Activated CD4-positive, alpha-beta T cell treated with anti-CD3 and anti-CD28 coated beads for 36 hours (primary cell): ENCODE measurements at regions not wholly inside any gene's neighbourhood (a gene's known extent, or its start where the extent isn't known, plus 50 kb on each side); places are given as distances from the start of the nearest gene placed in this dataset.

Experiments
- ATAC-seq: fragments of 200-7000 bp; cut with Tn5 transposase; one replicate; pipeline ENCODE4 v1.10.0; 2021; ENCODE audit warnings: mild to moderate bottlenecking, moderate library complexity
- CTCF ChIA-PET: fragments of 350-600 bp; sonication (Branson Sonifier 250); formaldehyde crosslinking; loops from one replicate; lab custom pipeline; 2021; ENCODE audit warnings: antibody characterized with exemption; lab: Charles Lee
- POLR2A ChIA-PET: fragments of 350-600 bp; sonication (Branson Sonifier 250); formaldehyde crosslinking; loops from one replicate; lab custom pipeline; 2021; ENCODE audit warnings: antibody characterized with exemption, inconsistent platforms; lab: Charles Lee
- DNase-seq: peaks from one replicate; pipeline ENCODE4 v3.0.0-alpha.2; 2020
- H3K27ac Mint-ChIP-seq: one replicate; pipeline ENCODE4 v1.8.0; 2021; ENCODE audit warnings: mixed read lengths
- H3K27me3 Mint-ChIP-seq: one replicate; pipeline ENCODE4 v1.8.0; 2021; ENCODE audit warnings: mixed read lengths
- H3K36me3 Mint-ChIP-seq: one replicate; pipeline ENCODE4 v1.8.0; 2021; ENCODE audit warnings: low read depth, mixed read lengths
- H3K4me1 Mint-ChIP-seq: one replicate; pipeline ENCODE4 v1.8.0; 2021; ENCODE audit warnings: mixed read lengths
- H3K4me3 Mint-ChIP-seq: one replicate; pipeline ENCODE4 v1.8.0; 2021; ENCODE audit warnings: mild to moderate bottlenecking, moderate library complexity, mixed read lengths
- H3K9me3 Mint-ChIP-seq: one replicate; pipeline ENCODE4 v1.8.0; 2021; ENCODE audit warnings: low read depth, mixed read lengths
- intact Hi-C, 2 experiments: fragments of 100-400 bp; cut with DNase I in 1 of 2; cut with micrococcal nuclease in 1 of 2; formaldehyde crosslinking; loops; one replicate each; pipeline versions ENCODE4 v1.14.2 to v1.15.1; 2022 to 2024; cut with DNase I, micrococcal nuclease

DNA sequence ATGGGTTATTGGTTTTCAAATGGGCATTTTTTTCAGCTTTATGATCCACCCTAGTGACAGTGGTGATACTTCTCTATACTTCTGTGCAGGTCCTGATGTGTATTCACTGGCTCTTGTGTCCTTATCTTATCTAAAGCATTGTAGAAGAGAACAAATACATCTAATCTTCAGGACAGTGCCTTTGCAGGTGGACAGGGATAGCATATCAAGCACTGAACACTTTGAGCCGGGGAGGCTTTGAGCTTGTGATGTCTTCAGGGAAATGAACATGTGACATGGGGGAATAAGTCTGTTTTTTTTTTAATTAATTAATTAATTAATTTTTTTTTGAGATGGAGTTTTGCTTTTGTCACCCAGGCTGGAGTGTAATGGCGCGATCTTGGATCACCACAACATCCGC, 115.5 kb upstream of the KLF4 start:
- DNase-seq (no peak), ATAC-seq (no peak)
- Mint-ChIP-seq H3K4me3 (no peak overlapping the region), H3K4me1 (no peaks in the 10 kb centered on the region), H3K27ac (no peak overlapping the region), H3K36me3 (no peaks in the 10 kb centered on the region), H3K9me3 (no peaks in the 10 kb centered on the region), H3K27me3 (no peaks in the 10 kb centered on the region)
- ChIA-PET POLR2A (no interaction called here), CTCF (no interaction called here)
- intact Hi-C loops, result no loop called here

- no peak for ATAC-seq
- Mint-ChIP-seq H3K4me1 (no peaks in the 10 kb centered on the region), H3K27me3 (no peaks in the 10 kb centered on the region), H3K4me3 (no peak overlapping the region), H3K36me3 (no peaks in the 10 kb centered on the region), H3K9me3 (no peaks in the 10 kb centered on the region), H3K27ac (no peak overlapping the region)
- DNase-seq, result no peak
- ChIA-PET CTCF (no interaction called here), POLR2A (no interaction called here)
- intact Hi-C loops, result no loop called here
These were observed 113.7 kb upstream of the KLF4 start for GRCh38 chr9:107603281-107603680.

GRCh38 chr9:107600060-107600573, 110.5 kb upstream of the KLF4 start:
- DNase-seq (no peak), ATAC-seq (no peak)
- Mint-ChIP-seq H3K27me3 (no peaks in the 10 kb centered on the region), H3K36me3 (no peaks in the 10 kb centered on the region), H3K4me3 (no peak overlapping the region), H3K4me1 (no peaks in the 10 kb centered on the region), H3K27ac (no peak overlapping the region), H3K9me3 (no peaks in the 10 kb centered on the region)
- POLR2A ChIA-PET, result interaction anchor here (0.6 kb wide), 1 partner anchor 711 kb away, joined by 3 read pairs; no protein-coding TSS in a partner anchor
- intact Hi-C loops, result no loop called here
- CTCF ChIA-PET, result interaction anchor here (0.6 kb wide), 1 partner anchor 977 kb away, joined by 3 read pairs; no protein-coding TSS in a partner anchor

DNA sequence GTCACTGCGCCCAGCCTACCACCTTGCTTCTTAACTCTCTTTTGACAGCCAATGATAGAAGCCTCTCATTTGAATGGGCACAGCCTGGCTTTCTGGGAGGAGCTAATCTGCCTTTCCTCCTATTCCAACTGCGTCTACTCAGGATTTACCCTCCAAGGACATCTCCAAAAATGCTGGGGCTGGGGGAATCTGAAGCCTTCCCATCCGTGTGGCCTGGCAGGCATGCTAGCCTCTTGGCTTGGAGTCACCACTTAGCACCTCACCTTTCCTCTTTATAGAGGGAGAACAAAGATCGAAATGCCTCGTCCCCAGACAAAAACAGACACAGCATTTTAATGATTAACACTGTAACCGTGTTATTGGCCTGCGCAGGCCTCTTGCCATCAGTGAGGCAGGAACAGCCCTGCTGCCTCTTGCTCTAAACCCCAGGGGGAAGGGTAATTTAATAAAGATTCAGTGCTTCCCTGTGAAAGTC, 108.2 kb upstream of the KLF4 start:
- H3K36me3 Mint-ChIP-seq, result no peaks in the 10 kb centered on the region
- DNase-seq (no peak), ATAC-seq (no peak)
- no peak overlapping the region for H3K27ac Mint-ChIP-seq
- no peaks in the 10 kb centered on the region for H3K4me1 Mint-ChIP-seq
- no peaks in the 10 kb centered on the region for H3K27me3 Mint-ChIP-seq
- no peaks in the 10 kb centered on the region for H3K9me3 Mint-ChIP-seq
- POLR2A ChIA-PET, result no interaction called here
- intact Hi-C loops, result no loop called here
- CTCF ChIA-PET, result no interaction called here
- no peak overlapping the region for H3K4me3 Mint-ChIP-seq

DNA sequence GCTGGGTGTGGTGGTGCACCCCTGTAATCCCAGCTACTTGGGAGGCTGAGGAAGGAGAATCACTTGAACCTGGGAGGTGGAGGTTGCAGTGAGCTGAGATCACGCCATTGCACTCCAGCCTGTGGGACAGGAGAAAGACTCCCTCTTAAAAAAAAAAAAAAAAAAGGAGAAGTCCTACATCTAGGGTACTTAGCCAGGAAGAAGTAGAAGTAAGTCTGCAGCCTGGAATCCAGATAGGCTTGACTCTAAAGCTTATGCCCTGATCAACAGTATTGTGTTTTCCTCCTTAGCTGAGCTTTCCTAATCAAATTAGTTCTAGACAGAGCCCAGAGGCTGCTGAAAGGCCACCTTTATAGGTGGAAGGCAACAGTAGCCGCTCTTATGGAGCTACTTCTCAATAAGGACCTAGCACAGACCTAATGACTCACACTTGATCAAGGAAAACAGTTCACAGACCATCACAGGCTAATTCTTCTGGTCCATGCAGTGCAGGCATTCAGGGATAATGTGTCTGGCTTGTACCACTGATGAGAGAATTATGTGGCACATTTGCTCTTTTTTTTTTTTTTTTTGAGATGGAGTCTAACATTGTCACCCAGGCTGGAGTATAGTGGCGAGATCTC, 105.5 kb upstream of the KLF4 start:
- H3K36me3 Mint-ChIP-seq, result no peaks in the 10 kb centered on the region
- ChIA-PET CTCF (interaction anchor here (1.7 kb wide), 1 partner anchor 19 kb away, joined by 3 read pairs; no protein-coding TSS in a partner anchor), POLR2A (no interaction called here)
- H3K4me1 Mint-ChIP-seq, result no peaks in the 10 kb centered on the region
- H3K27ac Mint-ChIP-seq, result no peak overlapping the region
- intact Hi-C loops, result no loop called here
- no peaks in the 10 kb centered on the region for H3K9me3 Mint-ChIP-seq
- H3K27me3 Mint-ChIP-seq, result no peaks in the 10 kb centered on the region
- DNase-seq (no peak), ATAC-seq (no peak)
- no peak overlapping the region for H3K4me3 Mint-ChIP-seq

GRCh38 chr9:107593224-107593870, 103.8 kb upstream of the KLF4 start:
- Mint-ChIP-seq H3K27ac (no peak overlapping the region), H3K9me3 (no peaks in the 10 kb centered on the region), H3K4me1 (no peaks in the 10 kb centered on the region), H3K36me3 (no peaks in the 10 kb centered on the region), H3K4me3 (no peak overlapping the region), H3K27me3 (peaks cover 2% of the 10 kb centered on the region)
- ChIA-PET CTCF (interaction anchor here (1.7 kb wide), 1 partner anchor 18 kb away, joined by 3 read pairs; no protein-coding TSS in a partner anchor), POLR2A (no interaction called here)
- ATAC-seq (no peak), DNase-seq (no peak)
- intact Hi-C loops, result no loop called here

GRCh38 chr9:107592424-107592823, 102.9 kb upstream of the KLF4 start:
- H3K27ac Mint-ChIP-seq, result no peak overlapping the region
- intact Hi-C loops, result no loop called here
- no peak for DNase-seq
- CTCF ChIA-PET, result no interaction called here
- POLR2A ChIA-PET, result no interaction called here
- H3K27me3 Mint-ChIP-seq, result peaks cover 4% of the 10 kb centered on the region
- no peak overlapping the region for H3K4me3 Mint-ChIP-seq
- H3K9me3 Mint-ChIP-seq, result no peaks in the 10 kb centered on the region
- ATAC-seq, result no peak
- H3K36me3 Mint-ChIP-seq, result no peaks in the 10 kb centered on the region
- H3K4me1 Mint-ChIP-seq, result no peaks in the 10 kb centered on the region

DNA sequence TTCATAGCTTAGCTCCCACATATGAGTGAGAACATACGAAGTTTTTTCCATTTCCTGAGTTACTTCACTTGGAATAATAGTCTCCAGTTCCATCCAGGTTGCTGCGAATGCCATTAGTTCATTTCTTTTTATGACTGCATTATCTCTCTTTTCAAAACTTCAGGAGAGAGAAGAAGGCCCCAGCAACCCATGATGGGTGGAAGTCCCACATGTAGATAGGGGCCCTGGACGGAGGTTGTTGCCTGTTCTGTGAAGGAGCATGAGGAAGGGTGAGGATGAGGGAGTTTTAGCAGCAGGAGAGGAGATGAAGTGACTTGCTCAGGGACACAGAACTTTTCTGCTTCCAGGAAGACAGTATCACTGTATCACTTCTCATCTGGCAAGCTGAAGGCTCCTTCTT, 102.2 kb upstream of the KLF4 start:
- H3K9me3 Mint-ChIP-seq, result no peaks in the 10 kb centered on the region
- no peaks in the 10 kb centered on the region for H3K36me3 Mint-ChIP-seq
- no peak for DNase-seq
- intact Hi-C loops, result no loop called here
- H3K27ac Mint-ChIP-seq, result no peak overlapping the region
- ChIA-PET CTCF (no interaction called here), POLR2A (no interaction called here)
- H3K4me3 Mint-ChIP-seq, result no peak overlapping the region
- peaks cover 4% of the 10 kb centered on the region for H3K27me3 Mint-ChIP-seq
- ATAC-seq, result no peak
- H3K4me1 Mint-ChIP-seq, result no peaks in the 10 kb centered on the region

- Mint-ChIP-seq H3K4me1 (no peaks in the 10 kb centered on the region), H3K4me3 (no peak overlapping the region), H3K36me3 (no peaks in the 10 kb centered on the region), H3K27ac (no peak overlapping the region), H3K27me3 (peaks cover 10% of the 10 kb centered on the region), H3K9me3 (no peaks in the 10 kb centered on the region)
- POLR2A ChIA-PET, result no interaction called here
- DNase-seq, result no peak
- CTCF ChIA-PET, result no interaction called here
- intact Hi-C loops, result no loop called here
- no peak for ATAC-seq
These were observed 98.8 kb upstream of the KLF4 start for GRCh38 chr9:107588393-107588792.

GRCh38 chr9:107587191-107587963, 97.8 kb upstream of the KLF4 start:
- intact Hi-C loops, result no loop called here
- POLR2A ChIA-PET, result no interaction called here
- Mint-ChIP-seq H3K27me3 (peaks cover 13% of the 10 kb centered on the region), H3K27ac (no peak overlapping the region), H3K36me3 (no peaks in the 10 kb centered on the region), H3K4me3 (no peak overlapping the region), H3K4me1 (no peaks in the 10 kb centered on the region), H3K9me3 (no peaks in the 10 kb centered on the region)
- ATAC-seq (no peak), DNase-seq (no peak)
- CTCF ChIA-PET, result no interaction called here

GRCh38 chr9:107586493-107586892, 96.9 kb upstream of the KLF4 start:
- no peaks in the 10 kb centered on the region for H3K36me3 Mint-ChIP-seq
- H3K4me1 Mint-ChIP-seq, result no peaks in the 10 kb centered on the region
- H3K27me3 Mint-ChIP-seq, result peaks cover 13% of the 10 kb centered on the region
- ATAC-seq (no peak), DNase-seq (no peak)
- ChIA-PET CTCF (no interaction called here), POLR2A (no interaction called here)
- H3K9me3 Mint-ChIP-seq, result no peaks in the 10 kb centered on the region
- intact Hi-C loops, result no loop called here
- H3K27ac Mint-ChIP-seq, result no peak overlapping the region
- no peak overlapping the region for H3K4me3 Mint-ChIP-seq
